T-helper 1 cell (primary cell): ENCODE measurements at regions not wholly inside any gene's neighbourhood (a gene's known extent, or its start where the extent isn't known, plus 50 kb on each side); places are given as distances from the start of the nearest gene placed in this dataset.

Experiments
- DNase-seq, 5 donors: peaks; one replicate each; pipeline ENCODE4 v3.0.0-alpha.2; 2012 to 2020

- DNase-seq: no peak
Measured at GRCh38 chr15:77702211-77702957, 69.7 kb upstream of the LINGO1 start.

- no peak for DNase-seq
Measured at GRCh38 chr15:77698481-77698880, 65.8 kb upstream of the LINGO1 start.

GRCh38 chr15:77697893-77698292, 65.2 kb upstream of the LINGO1 start:
- no peak for DNase-seq

DNA sequence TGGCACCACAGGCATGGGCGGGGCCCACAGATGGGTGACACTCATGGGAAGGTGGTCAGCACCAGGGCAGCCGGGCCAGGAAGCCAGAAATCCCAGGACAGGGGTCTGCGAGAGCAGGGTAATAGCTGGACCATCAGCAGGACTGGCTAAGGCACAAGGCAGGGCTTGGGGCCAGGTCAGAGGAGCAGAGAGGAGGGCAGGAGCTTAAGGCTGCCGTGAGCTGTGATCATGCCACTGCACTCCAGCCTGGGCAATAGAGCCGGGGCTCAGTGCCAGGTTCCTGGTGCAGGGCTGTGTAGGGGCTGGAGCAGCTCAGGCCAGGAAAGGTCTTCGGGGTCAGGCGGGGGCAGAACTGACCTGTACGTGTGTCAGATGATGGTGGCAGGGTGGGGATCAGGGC, 64.2 kb upstream of the LINGO1 start:
- no peak for DNase-seq

GRCh38 chr15:77695961-77696582, 63.4 kb upstream of the LINGO1 start:
- DNase-seq: no peak

GRCh38 chr15:77695548-77695947, 62.8 kb upstream of the LINGO1 start:
- DNase-seq: no peak

- DNase-seq: no peak
Measured at GRCh38 chr15:77693576-77693975, 60.9 kb upstream of the LINGO1 start.

GRCh38 chr15:77692614-77693013, 59.9 kb upstream of the LINGO1 start:
- no peak for DNase-seq

GRCh38 chr15:77691607-77692006, 58.9 kb upstream of the LINGO1 start:
- no peak for DNase-seq

DNA sequence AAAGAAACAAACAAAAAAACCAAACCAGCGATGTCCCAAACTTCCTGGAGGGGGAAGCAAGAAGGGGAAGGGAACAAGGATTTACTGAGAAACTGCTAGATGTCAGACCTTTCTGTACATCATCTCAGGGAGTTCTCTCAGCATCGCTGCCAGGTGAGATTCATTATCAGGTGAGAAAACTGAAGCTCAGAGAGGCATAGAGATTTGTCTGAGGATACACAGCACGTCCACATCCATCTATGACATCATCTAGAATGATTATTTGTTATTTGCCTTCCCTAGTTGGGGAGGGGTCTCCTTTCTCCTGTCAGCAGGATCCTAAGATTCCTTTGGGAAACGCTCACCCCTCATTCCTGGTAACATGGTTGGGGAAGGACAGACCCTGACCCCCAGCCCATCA, 57.1 kb upstream of the LINGO1 start:
- DNase-seq: no peak

- DNase-seq: no peak
Measured at GRCh38 chr15:77688693-77689092, 56.0 kb upstream of the LINGO1 start.

DNA sequence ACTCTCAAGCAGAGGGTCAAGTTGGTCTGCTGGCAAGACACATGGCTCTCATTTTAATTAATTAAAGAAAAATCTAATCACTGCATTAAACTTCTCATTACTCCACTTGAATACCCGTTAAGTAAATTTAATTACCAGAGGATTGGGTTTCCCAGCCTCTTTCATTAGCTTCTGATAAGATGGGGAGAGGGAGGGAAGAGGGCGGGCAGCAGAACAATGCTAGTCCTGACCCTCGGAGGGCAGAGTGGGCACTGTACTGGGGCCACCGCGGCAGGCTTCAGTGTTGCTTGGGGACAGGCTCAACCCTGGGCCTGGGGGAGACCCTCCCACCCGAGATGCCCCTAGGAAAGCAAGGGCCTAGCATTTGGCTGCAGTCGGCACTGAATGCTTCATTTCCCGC, 55.6 kb upstream of the LINGO1 start:
- no peak for DNase-seq

DNA sequence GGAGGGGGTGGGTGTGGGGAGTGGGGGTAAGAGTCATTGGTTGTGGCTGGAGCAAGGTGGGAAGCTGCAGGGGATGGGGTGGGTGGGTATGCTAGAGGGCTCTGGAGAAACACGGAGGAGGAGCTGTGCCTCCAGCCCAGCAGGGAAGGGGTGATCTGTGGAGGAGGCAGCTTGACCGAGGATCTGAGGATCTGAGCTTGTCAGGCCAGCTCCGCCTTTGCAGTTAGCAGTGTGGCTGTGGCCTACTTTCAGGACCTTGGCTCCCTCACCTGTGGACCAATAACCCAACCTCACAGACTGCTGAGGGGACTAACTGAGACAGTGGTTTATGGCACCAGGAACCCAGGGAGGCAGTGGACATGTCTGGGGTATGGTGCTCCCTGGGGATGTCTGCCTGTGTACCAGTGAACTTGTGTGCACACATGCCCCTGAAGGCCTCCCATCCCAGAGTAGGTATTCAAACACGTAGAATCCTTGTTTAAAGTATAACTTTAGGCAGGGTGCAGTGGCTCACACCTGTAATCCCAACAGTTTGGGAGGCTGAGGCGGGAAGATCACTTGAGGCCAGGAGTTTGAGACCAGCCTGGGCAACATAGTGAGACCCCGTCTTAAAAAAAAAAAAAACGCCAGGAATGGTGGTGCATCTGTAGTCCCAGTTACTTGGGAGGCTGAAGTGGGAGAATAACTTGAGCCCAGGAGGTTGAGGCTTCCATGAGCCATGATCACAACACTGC, 52.5 kb upstream of the LINGO1 start:
- no peak for DNase-seq

DNA sequence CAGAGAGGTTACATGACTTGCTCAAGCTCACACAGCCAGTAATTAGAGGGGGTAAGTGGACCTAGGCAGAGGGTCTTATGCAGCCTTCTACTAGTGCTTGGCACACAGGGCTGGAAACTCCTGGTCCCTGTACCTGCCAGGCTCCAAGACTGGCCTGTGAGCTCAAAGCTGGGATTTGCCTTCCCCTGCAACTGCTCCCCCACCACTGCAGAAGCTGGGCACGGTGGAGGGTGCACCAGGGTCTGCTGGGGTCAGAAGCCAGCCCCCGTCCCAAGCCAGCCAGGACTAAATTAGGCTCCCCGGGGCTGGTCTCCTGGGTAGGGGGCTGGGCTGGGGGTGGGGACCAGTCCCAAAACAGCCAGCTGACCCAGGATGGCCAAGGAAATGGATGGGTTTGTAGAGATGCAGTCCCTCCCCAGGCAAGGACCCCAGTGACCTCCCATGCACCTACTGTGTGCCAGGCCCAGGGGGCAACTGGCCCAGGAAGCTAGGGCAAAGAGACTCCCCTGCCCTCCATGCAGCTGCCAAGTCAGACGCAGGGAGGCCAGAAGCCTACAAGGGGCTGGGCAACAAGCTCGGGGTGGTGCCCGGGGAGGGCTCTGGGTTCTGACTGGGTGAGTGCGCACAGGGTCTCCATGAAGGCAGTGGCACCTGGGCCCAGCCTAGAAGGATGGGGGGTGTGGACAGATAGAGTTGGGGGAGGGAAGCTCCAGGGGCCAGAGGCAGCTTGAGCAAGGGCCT, 51.8 kb upstream of the LINGO1 start:
- DNase-seq: no peak

- DNase-seq: no peak
Measured at GRCh38 chr15:77682564-77682963, 49.9 kb upstream of the LINGO1 start.
